ENCODE measurements at regions not wholly inside any gene's neighbourhood (a gene's known extent, or its start where the extent isn't known, plus 50 kb on each side); places are given as distances from the start of the nearest gene placed in this dataset.
A peak's percentile ranks its signal among the peaks of the same experiment; 100 is the strongest.

DNA sequence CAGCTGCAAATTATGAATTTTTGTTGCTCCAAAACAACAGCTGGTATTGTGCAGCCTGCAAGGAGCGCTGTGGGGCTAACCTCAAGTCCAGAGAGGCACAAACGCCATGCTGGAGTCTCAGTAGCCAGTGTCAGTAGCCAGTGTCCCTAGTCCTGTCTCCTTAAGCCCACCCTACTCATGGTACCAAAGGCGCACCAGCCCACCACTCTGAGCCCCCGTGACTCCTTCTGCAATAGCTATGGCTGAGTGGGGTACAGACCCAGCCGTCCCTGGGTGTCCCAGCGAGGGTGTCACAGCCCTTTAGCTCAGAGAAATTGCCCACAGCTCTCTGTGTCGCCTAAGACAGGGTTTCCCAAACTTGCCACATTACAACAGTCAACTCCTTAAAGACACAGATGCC lies 65.2 kb downstream of the ARL6IP4 start:
- DNase-seq (ENCODE audit: low spot score) = no peak
- in situ Hi-C loops (cut with HindIII; ENCODE audit: low sequenced_read_pairs) = no loop called here

DNA sequence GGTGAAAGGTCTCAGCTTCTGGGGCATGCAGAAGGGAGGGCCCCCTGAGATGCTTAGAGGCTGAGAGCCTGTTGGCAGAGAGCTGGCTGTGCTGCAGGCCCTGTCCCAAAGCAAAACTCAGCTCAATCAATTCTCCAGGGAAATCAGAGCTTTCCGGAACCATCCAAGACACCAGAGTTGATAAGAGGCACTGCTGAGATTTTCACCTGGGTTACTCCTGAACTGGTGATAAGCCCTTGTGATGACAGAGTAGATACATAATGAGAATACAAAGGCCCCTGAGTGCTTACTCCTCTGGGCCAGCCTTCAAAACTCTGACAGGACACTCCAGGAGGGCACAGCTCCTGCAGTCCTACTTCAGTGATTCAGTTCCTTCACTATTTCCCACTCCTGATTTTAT lies 63.9 kb downstream of the ARL6IP4 start:
- in situ Hi-C loops (cut with HindIII; ENCODE audit: low sequenced_read_pairs) = no loop called here
- no peak for DNase-seq (ENCODE audit: low spot score)

DNA sequence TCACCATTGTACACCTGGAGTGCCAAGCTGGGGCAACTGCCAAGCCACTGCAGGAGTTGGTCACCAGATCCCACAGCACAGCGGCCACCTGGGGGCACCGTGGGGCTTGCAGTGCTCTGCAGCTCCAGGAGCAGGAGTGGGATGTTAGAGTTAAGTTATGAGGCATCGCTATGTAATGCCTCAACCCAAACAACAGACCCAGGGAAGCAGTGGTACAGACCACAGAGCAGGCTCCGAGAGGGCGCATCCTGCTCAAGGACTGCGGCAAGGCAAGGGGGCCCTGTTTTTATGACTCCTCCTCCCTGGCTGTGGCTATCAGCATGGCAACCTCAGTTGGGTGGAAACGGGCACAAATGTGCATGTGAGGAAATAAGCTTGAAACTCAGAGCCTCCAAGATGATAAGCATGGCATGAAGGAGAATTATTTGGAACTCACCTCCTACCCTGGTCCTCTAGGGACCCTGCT lies 63.1 kb downstream of the ARL6IP4 start:
- in situ Hi-C loops (cut with HindIII; ENCODE audit: low sequenced_read_pairs) = no loop called here
- peak; percentile 66 for DNase-seq (ENCODE audit: low spot score)

DNA sequence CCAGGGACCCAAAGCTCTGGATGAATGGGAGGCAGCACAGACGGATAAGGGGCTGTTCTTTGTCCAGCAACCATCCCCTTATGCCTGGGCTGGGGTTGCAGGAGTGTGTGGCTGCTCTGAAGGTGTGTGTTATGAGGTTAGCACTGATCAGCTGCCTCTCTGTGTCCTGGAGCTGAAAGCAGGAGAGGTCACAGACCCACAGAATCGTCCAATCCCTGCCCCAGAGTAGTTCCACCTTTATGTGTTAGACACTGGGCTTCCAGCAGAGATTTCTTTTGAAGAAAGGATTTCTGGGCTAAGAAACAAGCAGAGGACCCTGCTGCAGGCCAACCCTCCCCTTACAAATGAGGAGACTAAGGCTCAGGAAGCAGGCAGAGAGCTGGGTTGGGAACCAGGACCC lies 62.4 kb downstream of the ARL6IP4 start:
- no peak for DNase-seq (ENCODE audit: low spot score)
- in situ Hi-C loops (cut with HindIII; ENCODE audit: low sequenced_read_pairs) = no loop called here

DNA sequence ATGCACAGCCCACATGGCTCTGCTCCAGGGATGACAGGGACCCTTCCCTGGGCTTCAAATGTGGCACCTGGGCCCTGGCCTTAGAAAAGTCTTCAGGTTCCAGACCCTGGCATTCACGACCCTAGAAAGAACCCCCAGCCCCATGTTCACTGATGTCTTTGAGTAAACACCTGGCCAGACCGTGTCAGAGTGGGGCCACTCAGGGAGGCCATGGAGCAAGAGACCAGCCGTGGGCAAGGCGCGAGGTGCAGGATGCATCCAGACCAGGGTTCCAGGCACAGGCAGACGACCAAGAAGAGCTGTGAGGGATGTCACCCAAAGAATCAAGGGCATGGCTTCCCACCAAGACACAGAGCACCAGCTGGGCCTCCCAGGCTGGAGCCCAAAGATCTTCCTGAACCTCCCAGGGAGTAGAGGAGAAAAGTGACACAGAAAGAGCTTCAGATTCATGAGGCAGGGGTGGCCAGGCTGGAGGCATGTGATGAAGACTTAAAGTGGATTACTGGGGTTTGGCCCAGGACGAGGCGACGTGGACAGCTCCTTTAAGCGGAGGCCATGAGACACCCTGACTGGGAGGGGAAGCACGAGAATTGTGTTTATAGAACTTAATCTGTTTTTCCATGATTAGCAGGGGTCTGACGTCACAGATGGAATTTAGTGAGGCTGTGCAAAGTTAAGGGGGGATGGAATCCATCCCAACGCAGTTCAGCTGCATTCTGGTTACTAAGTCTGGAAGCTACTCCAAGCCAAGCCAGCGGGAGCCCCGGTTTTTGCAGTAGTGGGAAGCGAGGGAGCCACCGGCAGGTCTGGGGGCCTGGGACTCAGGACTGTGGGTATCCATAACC lies 61.6 kb downstream of the ARL6IP4 start:
- in situ Hi-C loops (cut with HindIII; ENCODE audit: low sequenced_read_pairs) = no loop called here
- DNase-seq (ENCODE audit: low spot score) = no peak

DNA sequence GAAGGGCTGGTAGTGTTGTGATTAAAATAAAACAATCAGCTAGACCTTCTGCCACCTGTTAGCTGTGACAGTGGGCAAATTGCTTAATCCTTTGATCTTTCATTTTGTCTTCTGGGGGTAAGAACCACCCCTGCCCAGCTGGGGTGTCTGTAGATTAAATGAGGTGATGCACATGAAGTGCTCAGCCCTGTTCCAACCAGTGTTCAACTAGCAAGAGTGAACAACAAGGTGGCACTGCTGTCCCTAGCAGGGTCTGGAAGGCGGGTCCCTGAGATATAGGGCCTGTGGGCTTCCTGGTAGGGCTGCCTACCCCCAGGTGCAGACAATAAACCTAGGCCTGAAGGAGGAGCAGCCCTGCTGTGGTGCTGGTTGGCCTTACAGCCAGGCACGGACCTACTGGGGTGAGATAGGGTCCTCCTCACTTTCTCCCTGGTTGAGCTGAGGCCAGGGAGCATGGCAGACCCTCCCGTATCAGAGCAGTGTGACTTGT lies 60.6 kb downstream of the ARL6IP4 start:
- in situ Hi-C loops (cut with HindIII; ENCODE audit: low sequenced_read_pairs) = no loop called here

DNA sequence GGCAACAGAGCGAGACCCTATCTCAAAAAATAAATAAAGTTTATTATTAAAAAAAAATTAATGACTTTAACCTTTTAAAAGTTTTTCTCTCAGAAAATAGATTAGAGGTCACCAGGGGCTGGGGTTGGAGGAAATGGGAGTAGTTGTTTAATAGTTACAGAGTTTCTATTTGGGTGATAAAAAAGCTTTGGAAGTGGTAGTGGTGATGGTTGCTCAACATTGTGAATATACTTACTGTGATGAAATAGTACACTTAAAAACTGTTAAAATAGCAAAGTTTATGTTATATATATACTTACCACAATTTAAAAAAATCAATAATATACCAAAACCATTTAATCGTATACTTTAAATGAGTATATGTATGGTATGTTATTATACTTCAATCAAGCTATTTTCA lies 59.6 kb downstream of the ARL6IP4 start:
- DNase-seq (ENCODE audit: low spot score) = no peak

More for the DNA sequence above, 60.6 kb downstream of the ARL6IP4 start:
- no peak for DNase-seq (ENCODE audit: low spot score)

DNA sequence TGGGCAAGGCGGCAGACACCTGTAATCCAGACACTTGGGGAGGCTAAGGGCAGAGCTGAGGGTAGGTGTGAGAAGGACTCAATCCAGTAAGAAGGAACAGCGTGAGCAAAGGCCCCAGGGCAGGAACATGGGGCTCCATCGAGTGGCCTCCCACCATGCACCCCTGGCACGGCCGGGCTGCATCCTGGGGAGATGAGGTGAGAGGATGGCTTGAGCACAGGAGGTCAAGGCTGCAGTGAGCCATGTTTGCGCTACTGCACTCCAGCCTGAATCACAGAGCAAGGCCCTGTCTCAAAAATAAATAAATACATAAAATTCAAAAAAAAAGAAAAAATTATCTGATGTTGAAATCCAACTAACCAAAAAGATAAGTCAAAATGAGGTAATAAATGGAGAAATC lies 58.5 kb downstream of the ARL6IP4 start:
- no peak for DNase-seq (ENCODE audit: low spot score)
- in situ Hi-C loops (cut with HindIII; ENCODE audit: low sequenced_read_pairs) = no loop called here

More for the DNA sequence above, 59.6 kb downstream of the ARL6IP4 start:
- in situ Hi-C loops (cut with HindIII; ENCODE audit: low sequenced_read_pairs) = no loop called here

DNA sequence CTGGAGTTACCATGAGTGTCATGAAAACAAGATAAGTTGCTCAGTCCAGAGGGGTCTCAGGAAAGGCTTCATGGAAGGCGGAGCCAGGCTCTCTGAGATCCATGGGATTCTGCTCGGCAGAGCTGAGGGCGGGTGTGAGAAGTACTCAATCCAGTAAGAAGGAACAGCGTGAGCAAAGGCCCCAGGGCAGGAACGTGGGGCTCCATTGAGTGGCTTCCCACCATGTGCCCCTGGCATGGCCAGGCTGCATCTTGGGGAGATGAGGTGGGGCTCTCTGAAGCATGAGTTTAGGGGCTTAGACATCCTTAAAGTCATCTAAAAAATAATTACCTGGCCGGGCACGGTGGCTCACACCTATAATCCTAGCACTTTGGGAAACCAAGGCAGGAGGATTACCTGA lies 58.0 kb downstream of the ARL6IP4 start:
- in situ Hi-C loops (cut with HindIII; ENCODE audit: low sequenced_read_pairs) = no loop called here
- DNase-seq (ENCODE audit: low spot score) = no peak

DNA sequence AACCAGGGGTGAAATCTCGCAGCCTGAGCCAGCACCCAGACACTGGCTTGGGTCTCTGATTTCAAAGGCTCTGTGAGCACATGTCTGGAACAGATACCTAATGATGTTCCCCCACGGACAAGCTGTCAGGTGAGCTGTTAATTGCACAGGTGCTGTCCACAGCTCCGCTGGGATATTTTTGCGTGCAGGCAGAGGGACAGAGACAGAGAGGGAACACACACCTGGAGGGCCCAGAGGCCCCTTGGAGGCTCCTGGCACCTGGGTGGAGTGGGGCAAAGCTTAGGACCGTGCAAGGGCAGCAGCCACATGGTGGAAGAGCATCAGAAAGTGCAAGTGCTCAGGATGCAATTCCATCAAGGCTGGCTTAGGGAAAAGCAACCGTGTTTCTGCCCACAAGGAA lies 57.3 kb downstream of the ARL6IP4 start:
- in situ Hi-C loops (cut with HindIII; ENCODE audit: low sequenced_read_pairs) = no loop called here
- no peak for DNase-seq (ENCODE audit: low spot score)

DNA sequence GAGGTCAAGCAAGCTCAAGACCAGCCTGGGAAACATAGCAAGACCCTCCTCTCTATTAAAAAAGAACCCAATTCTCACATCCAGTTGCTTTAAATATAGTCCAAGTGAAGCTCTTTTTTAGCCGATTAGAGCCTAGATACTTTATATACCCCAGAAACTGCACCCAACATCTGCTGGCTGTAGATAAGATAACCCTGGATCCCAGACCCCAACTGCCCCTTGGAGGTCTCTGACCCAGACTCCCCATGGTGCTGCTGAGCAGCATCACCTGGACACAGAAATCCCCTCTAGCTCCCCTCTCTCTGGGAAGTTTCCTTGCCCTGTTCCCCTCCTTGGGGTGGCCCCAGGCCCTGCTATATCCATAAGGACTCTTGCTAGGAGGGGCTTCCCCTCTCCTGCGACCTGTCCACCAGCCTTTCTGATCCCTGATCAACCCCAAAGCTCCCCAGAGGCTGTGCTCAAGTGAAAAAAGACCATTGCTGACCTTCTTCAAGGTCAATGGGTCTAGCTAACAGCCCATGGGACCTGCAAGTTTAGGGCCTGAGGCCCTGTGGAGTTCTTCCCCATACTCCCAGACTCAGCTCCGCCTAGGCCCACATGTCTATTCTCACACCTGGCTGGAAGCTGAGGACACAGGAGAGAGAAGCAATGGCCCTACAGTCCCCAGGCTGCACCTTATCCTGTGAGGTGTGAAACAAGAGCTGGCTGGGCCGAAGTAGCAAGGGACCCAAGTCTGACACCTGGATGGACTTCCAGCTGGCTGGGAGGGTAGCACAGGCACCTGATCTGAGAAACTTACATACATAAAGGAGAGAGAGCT lies 56.2 kb downstream of the ARL6IP4 start:
- no peak for DNase-seq (ENCODE audit: low spot score)
- in situ Hi-C loops (cut with HindIII; ENCODE audit: low sequenced_read_pairs) = no loop called here

DNA sequence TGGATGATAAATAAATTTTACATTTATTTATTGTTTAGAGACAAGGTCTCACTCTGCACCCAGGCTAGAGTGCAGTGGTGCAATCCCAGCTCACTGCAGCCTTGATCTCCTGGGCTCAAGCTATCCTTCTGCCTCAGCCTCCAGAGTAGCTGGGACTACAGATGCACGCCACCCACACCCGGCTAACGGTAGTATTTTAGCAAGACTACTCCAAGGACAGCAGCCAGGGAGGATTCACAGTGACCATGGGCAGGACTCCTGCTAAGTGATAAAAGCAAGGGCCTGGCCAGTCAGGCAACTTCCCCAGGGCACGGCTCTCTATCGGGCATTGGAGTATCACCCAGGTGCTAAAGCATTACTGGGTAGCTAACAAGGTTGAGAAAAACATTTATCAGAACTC lies 55.4 kb downstream of the ARL6IP4 start:
- in situ Hi-C loops (cut with HindIII; ENCODE audit: low sequenced_read_pairs) = no loop called here
- no peak for DNase-seq (ENCODE audit: low spot score)

DNA sequence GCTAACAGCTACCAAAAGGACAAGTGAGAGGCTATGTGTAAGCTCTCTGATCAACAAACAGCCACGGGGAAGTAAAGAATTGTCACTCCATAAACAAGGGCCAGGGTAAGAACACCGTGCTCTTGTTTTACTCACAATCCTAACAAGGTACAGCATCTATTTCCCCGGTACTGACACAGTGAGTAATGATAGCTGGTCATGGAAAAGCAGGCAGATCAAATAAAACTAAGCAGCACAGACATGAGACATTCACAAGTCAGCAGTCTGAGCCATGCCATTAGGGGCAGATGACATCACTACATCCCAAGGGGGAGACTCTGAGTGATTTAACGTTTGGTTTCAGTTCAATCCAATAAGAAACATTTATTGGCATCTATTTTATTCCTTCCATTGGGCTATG lies 54.4 kb downstream of the ARL6IP4 start:
- in situ Hi-C loops (cut with HindIII; ENCODE audit: low sequenced_read_pairs) = no loop called here
- no peak for DNase-seq (ENCODE audit: low spot score)

DNA sequence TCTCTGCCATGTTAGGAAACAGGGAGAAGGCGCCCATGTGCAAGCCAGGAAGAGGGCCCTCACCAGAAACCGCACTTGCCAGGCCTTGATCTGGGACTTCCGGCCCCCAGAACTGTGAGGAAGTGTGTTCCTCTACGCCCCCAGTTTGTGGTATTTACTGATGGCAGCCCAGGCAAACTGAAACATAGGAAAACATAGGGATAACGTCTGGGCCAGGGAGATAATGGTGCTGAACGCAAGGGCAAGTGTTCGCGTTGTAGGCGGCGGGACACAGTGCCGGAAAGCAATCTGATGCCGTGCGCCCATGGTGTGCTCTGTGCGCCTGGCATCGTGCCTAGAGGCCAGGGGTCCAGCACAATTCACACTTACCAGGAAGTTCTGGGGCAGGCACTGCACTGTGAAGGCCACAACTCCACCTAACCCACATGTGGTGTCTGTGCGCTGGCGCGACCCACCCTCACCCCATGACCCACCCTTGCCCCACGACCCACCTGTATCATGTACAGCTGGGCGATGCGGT lies 53.6 kb downstream of the ARL6IP4 start:
- in situ Hi-C loops (cut with HindIII; ENCODE audit: low sequenced_read_pairs) = no loop called here
- DNase-seq (ENCODE audit: low spot score) = no peak

DNA sequence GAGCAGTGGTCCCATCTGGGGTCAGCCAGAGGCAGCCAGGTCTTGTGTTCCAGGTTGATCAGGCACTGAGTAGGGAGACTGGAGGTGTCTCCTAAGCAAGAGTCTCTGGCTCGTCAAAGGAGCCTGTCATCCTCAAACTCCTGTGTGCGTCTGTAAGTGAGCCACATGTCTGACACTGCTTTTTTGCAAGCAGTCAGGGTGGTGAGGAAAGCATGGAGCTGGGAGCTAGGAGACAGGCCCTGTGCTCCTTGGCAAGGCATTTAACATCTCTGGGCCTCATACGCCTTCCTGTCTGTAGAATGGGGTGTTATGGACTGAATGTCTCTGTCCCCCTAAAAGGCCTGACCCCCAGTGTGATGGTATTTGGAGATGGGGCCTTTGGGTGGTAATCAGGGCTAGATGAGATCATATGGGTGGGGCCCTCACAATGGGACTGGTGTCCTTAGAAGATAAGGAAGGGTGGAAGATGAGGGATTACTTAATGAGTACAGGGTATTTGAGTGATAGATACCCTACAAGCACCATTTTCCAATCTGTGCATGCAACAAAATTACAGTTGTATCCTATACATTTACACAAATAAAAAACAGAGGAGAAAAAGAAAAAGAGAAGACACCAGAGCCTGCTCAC lies 53.0 kb downstream of the ARL6IP4 start:
- no peak for DNase-seq (ENCODE audit: low spot score)
- in situ Hi-C loops (cut with HindIII; ENCODE audit: low sequenced_read_pairs) = no loop called here

DNA sequence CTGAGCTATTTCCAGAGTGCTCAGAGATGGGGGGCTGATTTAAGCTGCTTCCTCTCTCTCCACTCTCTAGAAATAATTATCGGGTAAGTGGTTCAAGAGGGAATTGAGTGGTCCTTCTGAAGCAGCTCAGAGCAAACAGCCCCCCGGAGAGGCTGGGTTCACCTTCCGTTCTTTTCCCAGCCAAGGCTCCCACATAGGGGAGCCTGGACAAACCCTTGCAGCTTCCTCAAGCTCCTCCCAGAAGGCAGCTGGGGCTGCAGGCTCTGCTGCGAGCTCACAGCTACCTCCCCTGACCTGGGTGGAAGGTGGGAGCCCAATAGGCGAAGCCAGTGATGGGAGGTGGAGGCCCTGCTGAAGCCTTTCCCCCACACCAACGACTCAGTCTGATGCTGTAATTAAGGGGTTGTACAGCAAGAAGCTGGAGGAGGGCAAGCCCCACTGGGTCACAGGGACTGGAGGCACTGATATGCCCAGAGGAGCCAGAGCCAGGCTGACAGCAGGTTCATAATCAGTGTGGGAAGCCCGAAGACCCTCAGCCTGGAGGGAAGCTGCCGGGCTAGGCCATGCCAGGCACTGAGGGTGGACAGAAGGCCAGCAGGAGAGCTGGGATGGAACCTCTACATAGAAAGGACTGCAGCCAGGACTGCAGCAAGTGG lies 52.4 kb downstream of the ARL6IP4 start:
- DNase-seq (ENCODE audit: low spot score) = no peak
- in situ Hi-C loops (cut with HindIII; ENCODE audit: low sequenced_read_pairs) = no loop called here
